ENCODE measurements at regions not wholly inside any gene's neighbourhood (a gene's known extent, or its start where the extent isn't known, plus 50 kb on each side); places are given as distances from the start of the nearest gene placed in this dataset.

DNA sequence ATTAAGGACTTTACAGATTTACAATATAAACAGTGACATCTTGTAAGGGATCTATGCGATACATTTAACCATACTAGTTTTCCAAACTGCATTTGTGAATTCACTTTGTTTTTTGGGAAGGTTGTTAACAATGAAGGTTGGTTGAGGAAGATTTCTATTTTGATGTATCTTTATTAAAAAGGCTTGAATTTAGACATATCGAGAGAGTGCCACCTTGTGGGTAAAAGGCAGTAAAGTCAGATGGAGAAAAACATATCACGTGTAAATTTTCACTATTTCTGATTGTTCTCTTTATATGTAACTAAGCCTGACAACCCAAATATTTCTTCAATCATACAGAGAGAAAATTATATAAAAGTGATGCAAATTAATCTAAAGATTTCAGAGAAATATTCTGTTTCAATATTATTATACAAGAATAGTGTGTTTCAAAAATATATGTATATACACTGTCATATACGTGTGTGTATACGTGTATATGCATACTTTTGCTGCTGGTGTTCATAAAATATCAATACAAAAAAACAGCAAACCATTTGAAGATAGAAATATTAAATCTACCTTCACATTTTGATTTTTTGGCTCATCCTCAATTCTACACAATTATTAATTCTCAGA, 988.6 kb downstream of the SORCS1 start:
- no peak for DNase-seq

DNA sequence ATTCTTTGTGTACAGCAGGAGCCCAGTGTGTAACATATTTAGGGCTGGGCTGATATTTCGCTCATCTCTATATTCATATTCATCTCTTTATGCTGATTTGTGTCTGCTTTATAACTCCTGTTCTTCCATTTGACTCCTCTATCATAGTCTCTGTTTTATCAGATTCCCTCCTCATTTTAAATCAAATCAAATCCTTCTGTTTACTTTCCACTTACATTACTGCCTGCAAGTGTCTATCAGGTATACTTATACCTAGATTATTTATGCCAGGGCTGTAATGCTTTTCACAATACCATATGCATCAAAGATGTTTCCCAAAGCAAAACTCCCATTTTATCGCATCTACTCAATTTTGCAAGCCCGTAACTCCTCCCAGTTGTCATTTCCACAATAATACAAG, 990.7 kb downstream of the SORCS1 start:
- DNase-seq: no peak

DNA sequence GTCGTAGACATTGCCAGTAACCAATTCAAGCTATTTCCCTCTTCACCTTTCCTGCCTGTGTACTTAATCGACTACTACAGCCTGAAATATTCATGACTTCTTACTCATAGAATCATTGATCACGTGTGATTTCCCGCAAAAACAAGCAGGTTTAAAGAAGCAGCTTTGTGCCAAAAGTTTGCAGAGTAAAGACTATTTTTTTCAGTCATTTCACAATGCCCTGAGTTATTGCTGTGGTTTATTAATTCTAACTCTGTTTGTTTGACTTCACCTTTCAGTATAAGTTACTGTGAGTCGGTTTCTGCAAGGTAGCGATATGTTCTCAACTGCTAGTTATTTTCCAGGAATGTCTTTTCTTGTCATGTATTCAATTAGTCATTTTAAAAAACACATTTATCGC, 995.3 kb downstream of the SORCS1 start:
- DNase-seq: no peak

DNA sequence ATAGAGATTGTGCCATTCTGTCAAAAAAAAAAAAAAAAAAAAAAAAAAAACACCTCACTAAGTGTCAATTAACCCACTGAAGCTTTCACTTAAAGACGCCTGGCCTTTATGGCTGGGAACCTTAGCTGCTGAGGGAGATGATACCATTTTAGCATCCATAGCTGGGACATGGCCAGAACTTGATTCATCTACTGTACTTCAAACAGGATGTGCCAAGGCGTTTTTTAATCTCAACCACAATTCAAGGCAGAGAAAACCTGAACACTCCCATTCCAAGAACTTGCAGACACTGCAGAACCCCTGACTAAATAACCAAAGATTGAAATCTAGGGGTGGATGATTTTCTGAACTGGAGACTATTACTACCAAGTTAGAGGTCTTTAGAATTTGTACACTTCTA, 996.6 kb downstream of the SORCS1 start:
- DNase-seq: no peak

DNA sequence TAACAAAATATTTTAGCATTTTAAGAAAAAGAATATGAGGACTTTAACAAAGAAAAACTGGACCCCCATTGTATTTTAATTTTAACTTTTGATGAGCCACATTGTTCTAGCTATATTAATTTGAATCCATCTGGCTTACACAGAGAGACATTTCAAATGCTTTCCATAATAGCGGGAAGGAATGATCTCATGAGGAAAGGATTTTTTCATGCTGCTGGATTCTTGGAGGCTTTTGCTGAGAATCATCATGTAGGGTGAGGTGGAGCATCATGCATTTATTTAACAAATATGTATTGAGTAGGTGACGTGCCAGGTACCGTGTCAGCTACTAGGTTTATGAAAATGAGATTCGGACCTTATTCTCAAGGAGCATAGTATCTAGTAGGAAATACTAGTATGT, 1006.3 kb downstream of the SORCS1 start:
- no peak for DNase-seq

DNA sequence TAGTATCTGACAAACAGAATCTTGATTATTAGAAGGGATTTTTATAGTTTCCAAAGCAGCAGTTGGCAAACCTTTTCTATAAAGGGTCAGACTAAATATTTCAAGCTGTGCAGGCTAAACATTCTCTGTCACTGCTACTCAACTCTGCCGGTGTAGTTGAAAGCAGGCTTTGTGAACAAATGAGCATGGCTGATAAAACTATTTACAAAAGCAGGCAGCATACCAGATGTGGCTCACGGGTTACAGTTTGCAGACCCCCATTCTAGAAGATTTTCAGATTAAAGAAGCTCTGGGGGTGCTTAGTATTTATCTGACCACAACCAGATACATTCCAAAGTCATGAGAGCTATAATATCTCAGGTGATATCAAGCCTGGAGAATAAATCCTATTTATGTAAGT, 1017.5 kb downstream of the SORCS1 start:
- no peak for DNase-seq

- DNase-seq: no peak
Observed at GRCh38 chr10:106139915-106140314, 1024.6 kb downstream of the SORCS1 start.

DNA sequence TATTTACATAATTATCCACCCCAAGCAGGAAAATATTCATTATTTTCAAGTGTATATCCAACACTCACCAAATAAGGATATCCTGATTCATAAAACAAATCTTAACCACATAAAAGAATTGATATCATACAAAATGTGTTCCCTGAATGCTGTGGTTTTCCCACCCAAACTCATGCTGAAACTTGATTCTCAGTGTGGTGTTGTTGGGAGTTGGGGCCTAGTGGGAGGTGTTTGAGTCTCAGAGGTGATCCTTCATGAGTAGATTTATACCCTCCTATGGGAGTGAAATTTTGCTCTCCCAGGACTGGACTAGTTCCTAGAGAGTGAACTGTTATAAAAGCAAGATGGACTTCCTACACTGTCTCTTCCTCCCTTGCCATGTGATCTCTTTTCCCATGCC, 1028.3 kb downstream of the SORCS1 start:
- no peak for DNase-seq

GRCh38 chr10:106134326-106135000, 1030.0 kb downstream of the SORCS1 start:
- no peak for DNase-seq

DNA sequence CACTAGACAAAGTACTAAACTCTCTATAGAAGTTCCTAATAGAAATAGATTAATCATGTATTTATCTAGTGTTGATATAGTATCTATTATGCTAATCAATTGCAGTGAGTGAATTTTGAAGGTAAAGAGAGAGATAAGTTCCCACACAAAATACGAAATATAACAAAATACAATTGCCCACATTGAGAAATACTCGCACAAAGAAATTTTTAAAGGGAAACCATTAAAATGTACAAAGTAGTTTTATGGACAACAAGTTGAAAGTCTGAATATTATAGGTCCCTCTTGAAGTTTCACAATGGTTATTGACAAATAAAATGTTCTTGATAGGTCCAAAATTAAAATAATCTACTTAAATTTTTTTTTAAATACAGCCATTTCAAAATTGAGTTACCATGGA, 1031.1 kb downstream of the SORCS1 start:
- DNase-seq: no peak

- DNase-seq: no peak
Observed at GRCh38 chr10:106132956-106133355, 1031.5 kb downstream of the SORCS1 start.

DNA sequence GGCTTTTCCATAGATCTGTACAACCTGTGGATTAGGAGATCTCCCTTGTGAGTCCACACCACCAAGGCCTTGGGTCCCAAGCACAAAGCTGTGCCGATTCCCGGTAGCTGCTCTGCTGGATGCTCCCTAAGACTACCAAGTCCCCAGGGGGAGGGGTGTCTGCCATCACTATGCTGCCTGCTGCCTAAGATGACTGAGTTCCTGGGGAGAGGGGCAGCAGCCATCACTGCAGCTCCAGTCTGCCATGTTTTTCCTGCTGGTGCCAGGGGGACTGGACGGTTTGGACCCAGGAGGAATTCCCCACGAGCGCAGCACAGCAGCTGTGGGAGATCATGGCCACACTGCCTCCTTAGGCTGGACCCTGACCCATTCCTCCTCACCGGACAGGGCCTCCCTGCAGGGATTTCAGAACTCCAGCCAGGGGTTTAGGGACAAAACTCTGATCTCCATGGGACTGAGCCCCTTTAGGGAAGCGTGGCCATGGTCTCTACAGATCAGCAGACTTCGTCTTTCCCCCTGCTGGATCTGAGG, 1049.8 kb downstream of the SORCS1 start:
- no peak for DNase-seq

- DNase-seq: no peak
Observed at GRCh38 chr10:106111246-106111645, 1053.3 kb downstream of the SORCS1 start.

DNA sequence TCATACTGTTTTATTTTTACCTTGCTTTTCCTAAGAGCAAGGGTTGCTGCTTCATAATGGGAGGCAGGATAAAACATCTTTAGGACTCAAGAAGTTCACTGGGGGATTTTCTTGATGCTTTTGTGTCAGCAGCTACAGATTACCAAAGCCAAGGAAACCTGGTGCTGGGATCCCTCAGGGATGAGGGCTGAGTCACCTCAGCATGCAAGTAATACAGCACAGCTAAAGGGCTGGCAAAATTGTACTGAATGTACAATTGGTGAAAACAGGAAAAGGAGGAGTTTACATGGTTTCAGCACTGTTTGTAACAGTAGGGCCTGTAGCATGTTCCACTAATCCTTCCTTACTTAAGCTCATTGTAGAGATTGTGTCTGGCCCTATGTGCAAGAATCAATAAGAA, 1056.8 kb downstream of the SORCS1 start:
- DNase-seq: no peak

DNA sequence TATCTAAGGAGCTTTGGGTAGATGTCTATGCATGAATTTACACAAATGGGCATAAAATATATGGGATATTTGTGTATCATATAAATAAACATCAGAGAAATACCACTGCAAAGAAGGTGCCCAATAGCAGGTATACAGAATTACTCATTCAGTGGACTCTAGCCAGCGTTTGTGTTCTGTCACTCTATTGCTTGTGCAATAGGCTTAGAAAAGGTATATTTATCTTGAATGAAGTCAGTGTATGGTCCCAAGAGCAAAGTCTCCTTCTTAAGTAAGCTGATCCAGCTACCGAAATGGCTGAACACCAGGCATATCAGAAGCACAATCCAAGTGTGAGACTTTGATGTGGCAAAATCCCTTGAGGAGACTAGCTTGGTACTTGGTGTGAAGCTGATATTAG, 1058.4 kb downstream of the SORCS1 start:
- DNase-seq: no peak

DNA sequence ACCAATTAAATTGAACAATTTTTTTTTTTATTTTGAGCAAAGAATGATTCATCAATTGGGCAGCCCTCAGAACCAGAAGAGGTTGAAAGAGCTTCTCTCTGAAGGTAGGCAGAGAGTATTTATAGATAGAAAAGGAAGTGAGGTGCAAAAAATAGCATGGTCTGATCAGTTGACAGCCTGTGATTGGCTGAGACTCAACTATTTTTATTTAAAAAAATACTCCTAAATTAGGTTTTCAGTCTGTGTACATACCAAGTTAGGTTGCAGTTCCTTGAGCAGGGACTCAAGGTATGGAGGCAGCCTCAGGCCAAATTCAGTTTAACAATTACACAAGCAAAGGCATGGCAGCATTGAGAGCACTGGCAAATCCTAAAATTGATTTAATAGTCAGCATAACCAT, 1074.7 kb downstream of the SORCS1 start:
- DNase-seq: no peak

- no peak for DNase-seq
Observed at GRCh38 chr10:106086391-106086790, 1078.1 kb downstream of the SORCS1 start.

GRCh38 chr10:106083572-106083971, 1080.9 kb downstream of the SORCS1 start:
- no peak for DNase-seq

GRCh38 chr10:106082865-106083264, 1081.6 kb downstream of the SORCS1 start:
- DNase-seq: no peak

- DNase-seq: no peak
Observed at GRCh38 chr10:106078895-106079576, 1085.5 kb downstream of the SORCS1 start.

DNA sequence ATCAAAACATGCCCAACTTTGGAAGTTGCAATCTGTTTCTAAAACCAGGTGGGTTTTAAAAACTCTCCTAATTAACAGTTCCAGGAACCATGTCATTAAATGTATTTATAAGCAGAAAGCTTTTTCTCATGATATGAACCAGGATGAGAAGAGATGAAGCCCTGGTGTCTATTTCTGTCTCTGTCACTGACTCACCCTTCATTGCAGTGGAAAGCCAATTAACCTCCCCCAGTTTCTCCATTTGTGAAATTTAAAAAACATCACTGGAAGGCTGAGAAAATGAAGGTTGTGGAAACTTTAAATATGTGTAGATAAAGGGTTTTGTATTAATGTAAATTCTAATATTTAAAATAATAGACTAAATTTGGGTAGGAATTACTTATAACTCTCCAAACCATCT, 1088.0 kb downstream of the SORCS1 start:
- no peak for DNase-seq

DNA sequence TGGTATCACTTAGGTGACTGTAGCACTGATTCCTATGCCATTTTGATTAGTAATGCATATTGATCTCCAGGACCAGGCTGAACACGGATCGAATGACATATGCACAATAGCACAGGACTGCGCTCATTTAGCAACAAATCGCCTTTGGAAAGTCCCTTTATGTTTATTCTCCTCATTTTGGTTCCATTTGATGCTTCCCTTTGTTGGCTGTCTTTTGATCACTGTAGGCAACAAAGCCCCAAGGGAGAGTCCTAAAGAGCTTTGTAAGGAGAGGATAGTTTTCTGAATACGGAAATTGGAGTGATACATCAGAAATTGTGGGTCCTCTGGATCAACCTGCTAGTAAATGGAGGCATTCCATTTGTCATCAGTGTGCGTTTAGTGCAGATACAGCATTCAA, 1111.4 kb downstream of the SORCS1 start:
- no peak for DNase-seq

DNA sequence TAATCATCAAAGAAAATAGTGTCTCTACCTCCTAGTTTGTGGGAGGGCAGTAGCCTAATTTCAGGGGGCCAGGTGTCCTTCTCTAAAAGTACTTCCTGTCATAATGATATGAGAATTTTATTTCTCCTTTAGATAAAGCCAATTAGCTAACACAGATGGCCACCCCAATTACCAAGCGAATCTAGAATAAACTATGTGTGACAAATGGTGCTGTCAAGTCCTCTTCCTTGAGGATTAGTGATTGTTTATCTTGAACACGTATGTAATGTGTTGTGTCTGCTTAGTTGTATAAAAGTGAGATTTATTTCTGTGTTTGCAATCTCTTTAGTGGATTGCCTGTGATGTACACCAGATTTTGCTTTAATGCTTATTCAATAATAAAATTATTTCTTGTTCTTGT, 1120.0 kb downstream of the SORCS1 start:
- DNase-seq: no peak

- no peak for DNase-seq
Observed at GRCh38 chr10:106043863-106044262, 1120.6 kb downstream of the SORCS1 start.

Measured in GDM1 (cell line).